GM23338 (cell line): ENCODE measurements at regions not wholly inside any gene's neighbourhood (a gene's known extent, or its start where the extent isn't known, plus 50 kb on each side); places are given as distances from the start of the nearest gene placed in this dataset.

ENCODE experiments used
- CREB1 ChIP-seq: fragments of 250-450 bp; sonication (Bioruptor Pico); IDR thresholded peaks from 2 replicates; pipeline ENCODE4 v1.5.0; 2020; ENCODE audit warnings: low read depth, mild to moderate bottlenecking, moderate library complexity
- EZH2 ChIP-seq: fragments of 200-600 bp; sonication (generic); IDR thresholded peaks from one replicate; pipeline ENCODE4 v1.8.0; 2017; ENCODE audit warnings: antibody characterized with exemption, mild to moderate bottlenecking, low read depth; ENCODE audit not compliant: unreplicated experiment
- EZH2phosphoT487 ChIP-seq: fragments of 200-600 bp; sonication (generic); IDR thresholded peaks from one replicate; pipeline ENCODE4 v1.8.1; 2018; ENCODE audit warnings: antibody characterized with exemption; ENCODE audit not compliant: unreplicated experiment
- JUNB ChIP-seq: IDR thresholded peaks from one replicate; pipeline ENCODE4 v1.6.1; 2016; ENCODE audit warnings: antibody characterized with exemption; ENCODE audit not compliant: unreplicated experiment
- POLR2AphosphoS5 ChIP-seq: IDR thresholded peaks from 2 replicates; pipeline ENCODE4 v1.6.1; 2016; ENCODE audit warnings: antibody characterized with exemption, low read depth
- STAT1 ChIP-seq: IDR thresholded peaks from one replicate; pipeline ENCODE4 v1.6.1; 2016; ENCODE audit warnings: antibody characterized with exemption; ENCODE audit not compliant: unreplicated experiment
- ZNF462 ChIP-seq: fragments of 250-450 bp; sonication (Bioruptor Pico); IDR thresholded peaks from 2 replicates; pipeline ENCODE4 v1.5.0; 2020; ENCODE audit warnings: mild to moderate bottlenecking, moderate library complexity
- TF ChIP-seq, protein P1 (sequence below): IDR thresholded peaks from 2 replicates; pipeline ENCODE4 v1.6.1; 2016; ENCODE audit warnings: antibody characterized with exemption
- TF ChIP-seq, protein P2 (sequence below), 2 experiments: fragments of 200-600 bp in 1 of 2; sonication (generic) in 1 of 2; conservative IDR thresholded peaks; 2 replicates each; pipeline versions ENCODE4 v1.5.1 to v1.6.1; 2016 to 2017; ENCODE audit warnings: antibody characterized with exemption in 2 of 2, low read depth in 2 of 2, mild to moderate bottlenecking in 2 of 2, moderate library complexity in 1 of 2
- TF ChIP-seq, protein P3 (sequence below): IDR thresholded peaks from one replicate; pipeline ENCODE4 v1.6.1; 2018; ENCODE audit warnings: antibody characterized with exemption; ENCODE audit not compliant: unreplicated experiment

DNA sequence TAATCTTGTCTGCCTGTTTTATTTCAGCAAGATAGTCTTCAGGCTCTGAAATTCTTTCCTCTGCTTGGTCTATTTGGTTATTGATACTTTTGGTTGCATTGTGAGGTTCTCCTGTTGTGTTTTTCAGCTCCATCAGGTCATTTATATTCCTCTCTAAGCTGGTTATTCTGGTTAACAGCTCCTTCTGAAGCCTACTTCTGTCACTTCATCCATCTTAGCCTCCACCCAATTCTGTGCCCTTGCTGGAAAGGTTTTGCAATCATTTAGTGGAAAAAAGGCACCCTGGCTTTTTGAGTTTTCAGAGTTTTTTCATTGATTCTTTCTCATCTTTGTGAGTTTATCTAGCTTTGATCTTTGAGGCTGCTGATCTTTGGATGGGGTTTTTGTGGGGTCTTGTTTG lies 647.7 kb downstream of the SPRY1 start:
- TF ChIP-seq, protein P1, sequence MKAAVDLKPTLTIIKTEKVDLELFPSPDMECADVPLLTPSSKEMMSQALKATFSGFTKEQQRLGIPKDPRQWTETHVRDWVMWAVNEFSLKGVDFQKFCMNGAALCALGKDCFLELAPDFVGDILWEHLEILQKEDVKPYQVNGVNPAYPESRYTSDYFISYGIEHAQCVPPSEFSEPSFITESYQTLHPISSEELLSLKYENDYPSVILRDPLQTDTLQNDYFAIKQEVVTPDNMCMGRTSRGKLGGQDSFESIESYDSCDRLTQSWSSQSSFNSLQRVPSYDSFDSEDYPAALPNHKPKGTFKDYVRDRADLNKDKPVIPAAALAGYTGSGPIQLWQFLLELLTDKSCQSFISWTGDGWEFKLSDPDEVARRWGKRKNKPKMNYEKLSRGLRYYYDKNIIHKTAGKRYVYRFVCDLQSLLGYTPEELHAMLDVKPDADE = no peak
- TF ChIP-seq EZH2 (no peak), ZNF462 (no peak), JUNB (no peak), EZH2phosphoT487 (no peak), POLR2AphosphoS5 (no peak), CREB1 (no peak), STAT1 (no peak)
- TF ChIP-seq, protein P2, sequence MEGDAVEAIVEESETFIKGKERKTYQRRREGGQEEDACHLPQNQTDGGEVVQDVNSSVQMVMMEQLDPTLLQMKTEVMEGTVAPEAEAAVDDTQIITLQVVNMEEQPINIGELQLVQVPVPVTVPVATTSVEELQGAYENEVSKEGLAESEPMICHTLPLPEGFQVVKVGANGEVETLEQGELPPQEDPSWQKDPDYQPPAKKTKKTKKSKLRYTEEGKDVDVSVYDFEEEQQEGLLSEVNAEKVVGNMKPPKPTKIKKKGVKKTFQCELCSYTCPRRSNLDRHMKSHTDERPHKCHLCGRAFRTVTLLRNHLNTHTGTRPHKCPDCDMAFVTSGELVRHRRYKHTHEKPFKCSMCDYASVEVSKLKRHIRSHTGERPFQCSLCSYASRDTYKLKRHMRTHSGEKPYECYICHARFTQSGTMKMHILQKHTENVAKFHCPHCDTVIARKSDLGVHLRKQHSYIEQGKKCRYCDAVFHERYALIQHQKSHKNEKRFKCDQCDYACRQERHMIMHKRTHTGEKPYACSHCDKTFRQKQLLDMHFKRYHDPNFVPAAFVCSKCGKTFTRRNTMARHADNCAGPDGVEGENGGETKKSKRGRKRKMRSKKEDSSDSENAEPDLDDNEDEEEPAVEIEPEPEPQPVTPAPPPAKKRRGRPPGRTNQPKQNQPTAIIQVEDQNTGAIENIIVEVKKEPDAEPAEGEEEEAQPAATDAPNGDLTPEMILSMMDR (conservative IDR thresholded peaks at IDR 0.05; ENCODE audit: low read depth in 2 of 2) = no peak
- TF ChIP-seq, protein P3, sequence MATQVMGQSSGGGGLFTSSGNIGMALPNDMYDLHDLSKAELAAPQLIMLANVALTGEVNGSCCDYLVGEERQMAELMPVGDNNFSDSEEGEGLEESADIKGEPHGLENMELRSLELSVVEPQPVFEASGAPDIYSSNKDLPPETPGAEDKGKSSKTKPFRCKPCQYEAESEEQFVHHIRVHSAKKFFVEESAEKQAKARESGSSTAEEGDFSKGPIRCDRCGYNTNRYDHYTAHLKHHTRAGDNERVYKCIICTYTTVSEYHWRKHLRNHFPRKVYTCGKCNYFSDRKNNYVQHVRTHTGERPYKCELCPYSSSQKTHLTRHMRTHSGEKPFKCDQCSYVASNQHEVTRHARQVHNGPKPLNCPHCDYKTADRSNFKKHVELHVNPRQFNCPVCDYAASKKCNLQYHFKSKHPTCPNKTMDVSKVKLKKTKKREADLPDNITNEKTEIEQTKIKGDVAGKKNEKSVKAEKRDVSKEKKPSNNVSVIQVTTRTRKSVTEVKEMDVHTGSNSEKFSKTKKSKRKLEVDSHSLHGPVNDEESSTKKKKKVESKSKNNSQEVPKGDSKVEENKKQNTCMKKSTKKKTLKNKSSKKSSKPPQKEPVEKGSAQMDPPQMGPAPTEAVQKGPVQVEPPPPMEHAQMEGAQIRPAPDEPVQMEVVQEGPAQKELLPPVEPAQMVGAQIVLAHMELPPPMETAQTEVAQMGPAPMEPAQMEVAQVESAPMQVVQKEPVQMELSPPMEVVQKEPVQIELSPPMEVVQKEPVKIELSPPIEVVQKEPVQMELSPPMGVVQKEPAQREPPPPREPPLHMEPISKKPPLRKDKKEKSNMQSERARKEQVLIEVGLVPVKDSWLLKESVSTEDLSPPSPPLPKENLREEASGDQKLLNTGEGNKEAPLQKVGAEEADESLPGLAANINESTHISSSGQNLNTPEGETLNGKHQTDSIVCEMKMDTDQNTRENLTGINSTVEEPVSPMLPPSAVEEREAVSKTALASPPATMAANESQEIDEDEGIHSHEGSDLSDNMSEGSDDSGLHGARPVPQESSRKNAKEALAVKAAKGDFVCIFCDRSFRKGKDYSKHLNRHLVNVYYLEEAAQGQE = no peak
